AG04450 (cell line): ENCODE measurements at regions not wholly inside any gene's neighbourhood (a gene's known extent, or its start where the extent isn't known, plus 50 kb on each side); places are given as distances from the start of the nearest gene placed in this dataset.

ENCODE experiments used
- CTCF ChIA-PET: fragments of 300-600, 350-600 bp; formaldehyde crosslinking; extraction: SDS; loops from one replicate; lab custom pipeline; 2022; ENCODE audit warnings: antibody characterized with exemption, inconsistent platforms; lab: Charles Lee
- POLR2A ChIA-PET: fragments of 350-600 bp; formaldehyde crosslinking; extraction: SDS; loops from one replicate; lab custom pipeline; 2021; ENCODE audit warnings: antibody characterized with exemption, inconsistent platforms; lab: Yijun Ruan, JAX
- DNase-seq: peaks from one replicate; pipeline ENCODE4 v3.0.0-alpha.2; 2011; ENCODE audit warnings: low read depth, low spot score
- H3K27ac ChIP-seq: one replicate; pipeline ENCODE4 v1.5.1; 2012; ENCODE audit warnings: low read depth, low read length, control low read depth
- H3K27me3 ChIP-seq: one replicate; pipeline ENCODE4 v1.6.0; 2012; ENCODE audit warnings: low read length; ENCODE audit not compliant: control insufficient read depth, insufficient read depth
- H3K4me3 ChIP-seq: 2 replicates; pipeline ENCODE4 v1.5.1; 2011; ENCODE audit warnings: mild to moderate bottlenecking, low read depth, low read length, control low read depth
- H3K9me3 ChIP-seq: 2 replicates; pipeline ENCODE4 v1.5.1; 2012; ENCODE audit warnings: low read length; ENCODE audit not compliant: control insufficient read depth, insufficient read depth
- TF ChIP-seq, protein P1 (sequence below): IDR thresholded peaks from 2 replicates; pipeline ENCODE4 v1.5.1; 2011; ENCODE audit warnings: low read depth, low read length, control low read depth, inconsistent platforms

DNA sequence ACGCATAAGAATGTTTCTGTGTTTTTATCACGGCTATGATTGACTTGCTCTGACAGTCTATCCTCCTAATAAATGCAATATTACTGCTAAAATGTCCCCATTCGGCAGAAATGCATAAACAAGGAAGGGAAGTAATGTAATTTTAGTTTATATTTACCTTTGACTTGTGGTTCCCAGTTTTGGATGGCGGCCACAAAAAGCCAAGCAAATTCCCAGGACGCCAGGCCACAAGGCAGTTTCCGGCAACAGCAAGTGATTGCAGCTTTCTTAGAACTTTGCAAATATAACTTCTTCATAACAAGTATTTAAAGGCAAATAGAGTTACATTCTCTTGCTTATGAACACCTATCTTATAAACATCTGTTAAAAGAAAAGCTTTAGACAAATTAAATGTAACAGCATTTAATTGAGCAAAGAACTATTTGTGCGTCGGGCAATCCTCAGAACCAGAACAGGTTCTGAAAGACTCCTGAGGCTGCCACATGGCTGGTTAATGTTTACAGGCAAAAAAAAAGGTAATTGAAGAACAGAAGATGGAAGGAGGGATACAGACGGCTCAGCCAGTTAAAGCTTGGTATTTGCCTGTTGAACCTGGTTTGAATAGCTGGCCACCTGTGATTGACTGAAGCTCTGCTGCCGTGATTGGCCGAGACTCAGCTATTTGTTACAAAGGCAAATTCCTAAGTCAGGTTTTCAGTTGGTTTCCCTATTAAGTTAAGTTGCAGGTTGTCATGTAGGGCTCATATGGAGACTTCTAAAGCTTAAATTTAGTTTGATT is 80.8 kb downstream of the C21orf91 start:
- DNase-seq, result no peak
- ChIA-PET CTCF (no interaction called here), POLR2A (no interaction called here)
- H3K9me3 ChIP-seq, result no peaks in the 10 kb centered on the region
- TF ChIP-seq, protein P1, sequence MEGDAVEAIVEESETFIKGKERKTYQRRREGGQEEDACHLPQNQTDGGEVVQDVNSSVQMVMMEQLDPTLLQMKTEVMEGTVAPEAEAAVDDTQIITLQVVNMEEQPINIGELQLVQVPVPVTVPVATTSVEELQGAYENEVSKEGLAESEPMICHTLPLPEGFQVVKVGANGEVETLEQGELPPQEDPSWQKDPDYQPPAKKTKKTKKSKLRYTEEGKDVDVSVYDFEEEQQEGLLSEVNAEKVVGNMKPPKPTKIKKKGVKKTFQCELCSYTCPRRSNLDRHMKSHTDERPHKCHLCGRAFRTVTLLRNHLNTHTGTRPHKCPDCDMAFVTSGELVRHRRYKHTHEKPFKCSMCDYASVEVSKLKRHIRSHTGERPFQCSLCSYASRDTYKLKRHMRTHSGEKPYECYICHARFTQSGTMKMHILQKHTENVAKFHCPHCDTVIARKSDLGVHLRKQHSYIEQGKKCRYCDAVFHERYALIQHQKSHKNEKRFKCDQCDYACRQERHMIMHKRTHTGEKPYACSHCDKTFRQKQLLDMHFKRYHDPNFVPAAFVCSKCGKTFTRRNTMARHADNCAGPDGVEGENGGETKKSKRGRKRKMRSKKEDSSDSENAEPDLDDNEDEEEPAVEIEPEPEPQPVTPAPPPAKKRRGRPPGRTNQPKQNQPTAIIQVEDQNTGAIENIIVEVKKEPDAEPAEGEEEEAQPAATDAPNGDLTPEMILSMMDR, result no peak
- no peak overlapping the region for H3K4me3 ChIP-seq
- no peaks in the 10 kb centered on the region for H3K27me3 ChIP-seq
- no peak overlapping the region for H3K27ac ChIP-seq

DNA sequence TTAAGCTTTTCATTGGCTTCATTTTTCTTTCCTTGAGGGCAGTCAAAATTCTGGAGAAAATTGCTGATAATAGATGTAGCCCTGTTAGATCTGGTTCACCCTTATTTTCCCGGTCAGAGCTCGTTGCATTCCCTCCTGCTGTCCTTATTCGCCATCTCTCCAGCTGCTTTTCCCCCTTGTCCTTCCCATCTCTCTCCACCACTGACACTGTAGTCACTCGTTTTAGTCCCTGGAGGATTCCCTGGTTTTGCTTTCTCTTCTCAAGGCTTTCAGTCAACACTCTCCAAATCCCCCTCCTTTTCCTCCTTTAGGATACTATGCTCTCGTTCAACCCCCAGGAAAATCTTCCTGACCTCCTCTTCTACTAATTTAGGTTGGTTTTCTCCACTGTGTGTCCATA is 83.1 kb downstream of the C21orf91 start:
- TF ChIP-seq, protein P1, result no peak

DNA sequence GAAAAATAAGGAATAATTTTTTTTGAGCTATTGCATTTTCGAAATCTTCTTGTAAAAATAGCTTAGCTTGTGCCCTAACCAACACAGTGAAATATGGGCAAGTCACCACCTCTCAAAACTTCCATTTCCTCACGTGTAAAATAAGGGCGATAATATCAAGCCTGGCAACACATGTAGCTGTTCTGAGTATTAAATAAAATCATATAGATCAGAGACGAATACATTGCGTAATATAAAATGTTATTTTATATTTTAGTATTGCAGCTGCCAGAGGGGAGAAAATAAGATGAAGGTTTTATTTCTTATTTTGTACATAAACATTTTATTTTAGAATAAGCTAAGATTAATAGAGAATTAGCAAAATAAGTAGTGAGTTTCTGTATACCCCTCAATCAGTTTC is 85.9 kb downstream of the C21orf91 start:
- Histone ChIP-seq H3K4me3 (no peak overlapping the region), H3K9me3 (no peaks in the 10 kb centered on the region), H3K27me3 (no peaks in the 10 kb centered on the region), H3K27ac (no peak overlapping the region)
- TF ChIP-seq, protein P1, result no peak
- ChIA-PET POLR2A (no interaction called here), CTCF (interaction anchor here (0.8 kb wide), 1 partner anchor 192 kb away, joined by 3 read pairs; no protein-coding TSS in a partner anchor)
- DNase-seq, result no peak

More for the DNA sequence above, 83.1 kb downstream of the C21orf91 start:
- POLR2A ChIA-PET, result no interaction called here
- no peak for DNase-seq
- Histone ChIP-seq H3K27ac (no peak overlapping the region), H3K9me3 (no peaks in the 10 kb centered on the region), H3K4me3 (no peak overlapping the region), H3K27me3 (no peaks in the 10 kb centered on the region)
- CTCF ChIA-PET, result no interaction called here

DNA sequence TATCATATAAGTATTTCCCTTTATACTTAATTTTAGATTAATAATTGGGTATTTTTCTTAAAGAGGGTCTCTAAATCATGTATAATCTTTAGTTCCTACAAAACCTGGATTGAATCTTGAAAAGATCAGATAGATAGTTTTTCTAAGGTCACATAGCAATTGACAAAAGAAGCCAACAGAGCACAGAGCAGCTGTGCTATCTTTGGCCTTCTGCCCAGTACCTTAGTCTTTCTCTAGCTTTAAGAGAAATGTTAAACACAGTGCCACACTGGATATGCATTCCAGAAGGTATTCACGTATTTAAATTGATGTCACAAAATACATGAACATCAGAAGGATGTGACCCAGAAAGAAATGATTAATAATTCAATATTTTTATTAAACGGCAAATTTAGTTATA is 86.8 kb downstream of the C21orf91 start:
- CTCF ChIA-PET, result no interaction called here

DNA sequence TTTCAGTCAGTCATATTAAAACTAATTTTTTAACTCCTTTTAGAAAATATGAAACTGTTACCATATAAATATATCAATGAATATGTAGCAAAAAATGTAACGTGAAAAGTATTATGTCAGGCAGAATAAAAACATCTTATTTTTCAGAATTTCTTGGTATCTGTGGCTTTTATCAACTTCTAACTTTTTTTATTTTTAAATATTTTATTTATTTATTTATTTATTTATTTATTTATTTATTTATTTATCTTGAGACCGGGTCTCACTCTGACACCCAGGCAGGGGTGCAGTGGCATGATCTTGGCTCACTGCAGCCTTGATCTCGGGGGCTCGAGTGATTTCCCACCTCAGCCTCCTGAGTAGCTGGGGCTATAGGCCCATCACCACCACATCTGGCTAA is 87.6 kb downstream of the C21orf91 start:
- TF ChIP-seq, protein P1, result no peak
- Histone ChIP-seq H3K27me3 (no peaks in the 10 kb centered on the region), H3K27ac (no peak overlapping the region), H3K9me3 (no peaks in the 10 kb centered on the region), H3K4me3 (no peak overlapping the region)
- no peak for DNase-seq
- POLR2A ChIA-PET, result no interaction called here
- CTCF ChIA-PET, result no interaction called here

More for the DNA sequence above, 86.8 kb downstream of the C21orf91 start:
- no peaks in the 10 kb centered on the region for H3K9me3 ChIP-seq
- H3K27ac ChIP-seq, result no peak overlapping the region
- no peak for DNase-seq
- no peak overlapping the region for H3K4me3 ChIP-seq
- TF ChIP-seq, protein P1, result no peak
- H3K27me3 ChIP-seq, result no peaks in the 10 kb centered on the region
- POLR2A ChIA-PET, result no interaction called here
